ENCODE measurements at regions not wholly inside any gene's neighbourhood (a gene's known extent, or its start where the extent isn't known, plus 50 kb on each side); places are given as distances from the start of the nearest gene placed in this dataset.
A peak's percentile ranks its signal among the peaks of the same experiment; 100 is the strongest.

- no peak for DNase-seq
Measured at GRCh38 chr13:42658019-42658418, 84.1 kb downstream of the TNFSF11 start.

GRCh38 chr13:42660333-42660965 is 86.5 kb downstream of the TNFSF11 start:
- no peak for DNase-seq

GRCh38 chr13:42667638-42668037 is 93.7 kb downstream of the TNFSF11 start:
- no peak for DNase-seq

GRCh38 chr13:42671502-42671901 is 97.5 kb downstream of the TNFSF11 start:
- no peak for DNase-seq

GRCh38 chr13:42673677-42674076 is 99.7 kb downstream of the TNFSF11 start:
- no peak for DNase-seq

- DNase-seq = no peak
Measured at GRCh38 chr13:42680748-42681147, 100.6 kb upstream of the FAM216B start.

- DNase-seq = no peak
Measured at GRCh38 chr13:42681326-42682100, 99.9 kb upstream of the FAM216B start.

- no peak for DNase-seq
Measured at GRCh38 chr13:42684226-42684625, 97.2 kb upstream of the FAM216B start.

GRCh38 chr13:42685751-42686150 is 95.6 kb upstream of the FAM216B start:
- DNase-seq = no peak

- no peak for DNase-seq
Measured at GRCh38 chr13:42686165-42686564, 95.2 kb upstream of the FAM216B start.

GRCh38 chr13:42688821-42689220 is 92.6 kb upstream of the FAM216B start:
- no peak for DNase-seq

- DNase-seq = no peak
Measured at GRCh38 chr13:42696191-42696590, 85.2 kb upstream of the FAM216B start.

GRCh38 chr13:42699912-42700311 is 81.5 kb upstream of the FAM216B start:
- DNase-seq = no peak

- DNase-seq = no peak
Measured at GRCh38 chr13:42702716-42703115, 78.7 kb upstream of the FAM216B start.

GRCh38 chr13:42703740-42704139 is 77.6 kb upstream of the FAM216B start:
- DNase-seq = no peak

GRCh38 chr13:42706286-42706685 is 75.1 kb upstream of the FAM216B start:
- DNase-seq = no peak

- no peak for DNase-seq
Measured at GRCh38 chr13:42707048-42707447, 74.3 kb upstream of the FAM216B start.

- no peak for DNase-seq
Measured at GRCh38 chr13:42707586-42707985, 73.8 kb upstream of the FAM216B start.

GRCh38 chr13:42708391-42708790 is 73.0 kb upstream of the FAM216B start:
- DNase-seq = no peak

GRCh38 chr13:42709276-42709675 is 72.1 kb upstream of the FAM216B start:
- DNase-seq = no peak

- no peak for DNase-seq
Measured at GRCh38 chr13:42715909-42716308, 65.5 kb upstream of the FAM216B start.

GRCh38 chr13:42717176-42717575 is 64.2 kb upstream of the FAM216B start:
- no peak for DNase-seq

GRCh38 chr13:42720113-42720857 is 61.1 kb upstream of the FAM216B start:
- DNase-seq = peak; percentile 16

GRCh38 chr13:42720858-42721219 is 60.5 kb upstream of the FAM216B start:
- DNase-seq = no peak

Data from stimulated activated CD4-positive, alpha-beta T cell treated with anti-CD3 and anti-CD28 coated beads, Interleukin-4, amount 100 ng/mL, for 24 hours (primary cell).